ENCODE measurements at regions not wholly inside any gene's neighbourhood (a gene's known extent, or its start where the extent isn't known, plus 50 kb on each side); places are given as distances from the start of the nearest gene placed in this dataset.
"Not testable (repeated sequence)": the region's sequence is repeated elsewhere in the genome, so short reads cannot be mapped to it uniquely, and the experiment has no call there.

- DNase-seq (ENCODE audit: low read depth in 2 of 2) = no peak
These were observed 83.6 kb upstream of the EXOC2 start for GRCh38 chr6:776528-776931.

GRCh38 chr6:775863-776262 lies 82.9 kb upstream of the EXOC2 start:
- DNase-seq (ENCODE audit: low read depth in 2 of 2) = no peak

GRCh38 chr6:771683-772082 lies 78.7 kb upstream of the EXOC2 start:
- not testable (repeated sequence) for DNase-seq (ENCODE audit: low read depth in 2 of 2)

- no peak for DNase-seq (ENCODE audit: low read depth in 2 of 2)
These were observed 75.0 kb upstream of the EXOC2 start for GRCh38 chr6:767755-768512.

GRCh38 chr6:766625-767024 lies 73.7 kb upstream of the EXOC2 start:
- DNase-seq (ENCODE audit: low read depth in 2 of 2) = no peak

GRCh38 chr6:761997-762396 lies 69.1 kb upstream of the EXOC2 start:
- no peak for DNase-seq (ENCODE audit: low read depth in 2 of 2)

GRCh38 chr6:760982-761955 lies 68.3 kb upstream of the EXOC2 start:
- no peak for DNase-seq (ENCODE audit: low read depth in 2 of 2)

GRCh38 chr6:759729-760128 lies 66.8 kb upstream of the EXOC2 start:
- DNase-seq (ENCODE audit: low read depth in 2 of 2) = no peak

- DNase-seq (ENCODE audit: low read depth in 2 of 2) = no peak
These were observed 63.3 kb upstream of the EXOC2 start for GRCh38 chr6:756224-756623.

GRCh38 chr6:754202-754601 lies 61.3 kb upstream of the EXOC2 start:
- no peak for DNase-seq (ENCODE audit: low read depth in 2 of 2)

GRCh38 chr6:753486-753885 lies 60.5 kb upstream of the EXOC2 start:
- DNase-seq (ENCODE audit: low read depth in 2 of 2) = no peak

GRCh38 chr6:752438-752837 lies 59.5 kb upstream of the EXOC2 start:
- DNase-seq (ENCODE audit: low read depth in 2 of 2) = no peak

- DNase-seq (ENCODE audit: low read depth in 2 of 2) = no peak
These were observed 58.8 kb upstream of the EXOC2 start for GRCh38 chr6:751765-752164.

GRCh38 chr6:747921-748320 lies 55.0 kb upstream of the EXOC2 start:
- DNase-seq (ENCODE audit: low read depth in 2 of 2) = no peak

- DNase-seq (ENCODE audit: low read depth in 2 of 2) = no peak
These were observed 54.1 kb upstream of the EXOC2 start for GRCh38 chr6:747028-747427.

- no peak for DNase-seq (ENCODE audit: low read depth in 2 of 2)
These were observed 51.9 kb upstream of the EXOC2 start for GRCh38 chr6:744666-745353.

- no peak for DNase-seq (ENCODE audit: low read depth in 2 of 2)
These were observed 50.6 kb upstream of the EXOC2 start for GRCh38 chr6:743320-744096.
